HG02571 (cell line): ENCODE measurements at regions not wholly inside any gene's neighbourhood (a gene's known extent, or its start where the extent isn't known, plus 50 kb on each side); places are given as distances from the start of the nearest gene placed in this dataset.
"Not testable (repeated sequence)": the region's sequence is repeated elsewhere in the genome, so short reads cannot be mapped to it uniquely, and the experiment has no call there.

Experiments
- ATAC-seq: cut with Tn5 transposase; IDR thresholded peaks from one replicate; pipeline ENCODE4 v1.9.1; 2021; ENCODE audit warnings: mild to moderate bottlenecking, moderate library complexity; ENCODE audit not compliant: unreplicated experiment

- ATAC-seq = no peak
Observed at GRCh38 chr18:68387246-68387645, 327.7 kb downstream of the TMX3 start.

- ATAC-seq = not testable (repeated sequence)
Observed at GRCh38 chr18:68383979-68384378, 330.9 kb downstream of the TMX3 start.

- ATAC-seq = no peak
Observed at GRCh38 chr18:68376926-68377325, 338.0 kb downstream of the TMX3 start.

GRCh38 chr18:68362907-68363306 is 352.0 kb downstream of the TMX3 start:
- ATAC-seq = no peak

- no peak for ATAC-seq
Observed at GRCh38 chr18:68355637-68356036, 359.3 kb downstream of the TMX3 start.

- no peak for ATAC-seq
Observed at GRCh38 chr18:68354176-68354575, 360.7 kb downstream of the TMX3 start.

- no peak for ATAC-seq
Observed at GRCh38 chr18:68342039-68342659, 372.8 kb downstream of the TMX3 start.

- ATAC-seq = no peak
Observed at GRCh38 chr18:68340606-68341005, 374.3 kb downstream of the TMX3 start.

GRCh38 chr18:68330658-68331057 is 384.2 kb downstream of the TMX3 start:
- no peak for ATAC-seq

- ATAC-seq = no peak
Observed at GRCh38 chr18:68323921-68324320, 391.0 kb downstream of the TMX3 start.

- no peak for ATAC-seq
Observed at GRCh38 chr18:68316636-68317035, 398.3 kb downstream of the TMX3 start.

GRCh38 chr18:68314403-68314802 is 400.5 kb downstream of the TMX3 start:
- no peak for ATAC-seq

- ATAC-seq = no peak
Observed at GRCh38 chr18:68301441-68301840, 413.5 kb downstream of the TMX3 start.

GRCh38 chr18:68299906-68300305 is 415.0 kb downstream of the TMX3 start:
- no peak for ATAC-seq

- ATAC-seq = no peak
Observed at GRCh38 chr18:68298330-68298729, 416.6 kb downstream of the TMX3 start.

- ATAC-seq = no peak
Observed at GRCh38 chr18:68288408-68288807, 426.5 kb downstream of the TMX3 start.

- ATAC-seq = no peak
Observed at GRCh38 chr18:68284236-68284780, 430.6 kb downstream of the TMX3 start.

GRCh38 chr18:68283834-68284233 is 431.1 kb downstream of the TMX3 start:
- ATAC-seq = no peak

GRCh38 chr18:68282232-68282631 is 432.7 kb downstream of the TMX3 start:
- ATAC-seq = no peak

- no peak for ATAC-seq
Observed at GRCh38 chr18:68275616-68276015, 439.3 kb downstream of the TMX3 start.

- no peak for ATAC-seq
Observed at GRCh38 chr18:68270017-68270416, 444.9 kb downstream of the TMX3 start.

- no peak for ATAC-seq
Observed at GRCh38 chr18:68267583-68267982, 447.3 kb downstream of the TMX3 start.

GRCh38 chr18:68263481-68263880 is 451.4 kb downstream of the TMX3 start:
- ATAC-seq = no peak
